HepG2 (cell line): ENCODE measurements at regions not wholly inside any gene's neighbourhood (a gene's known extent, or its start where the extent isn't known, plus 50 kb on each side); places are given as distances from the start of the nearest gene placed in this dataset.

Experiments used
- ATAC-seq: fragments of 200-7000 bp; cut with Tn5 transposase; 3 replicates; pipeline ENCODE4 v1.9.1; 2020; ENCODE audit warnings: mild to moderate bottlenecking, moderate library complexity
- BruUV-seq: library from RNA; stranded (reverse); fragments of 400-500 nt; replicated peaks from 2 replicates; lab custom pipeline; 2021; lab: Mats Ljungman, UMichigan
- CTCF ChIA-PET: fragments of 300-600 bp; formaldehyde crosslinking; extraction: SDS; loops from one replicate; lab custom pipeline; 2021; ENCODE audit warnings: low total read pairs, inconsistent platforms, low intra/inter-chr PET ratio; lab: Yijun Ruan, JAX
- POLR2A ChIA-PET: fragments of 350-600 bp; sonication (Branson Sonifier 250); formaldehyde crosslinking; loops from one replicate; lab custom pipeline; 2020; ENCODE audit warnings: antibody characterized with exemption, inconsistent platforms; lab: Yijun Ruan, JAX
- DNase-seq: peaks from one replicate; pipeline ENCODE4 v3.0.0-alpha.2; 2015; ENCODE audit warnings: low spot score
- FAIRE-seq: peaks from 3 replicates; lab custom pipeline; 2011; peaks lifted over from hg19 to GRCh38; lab: Jason Lieb, UNC
- H2AFZ ChIP-seq: one replicate; pipeline ENCODE4 v1.6.1; 2011; ENCODE audit warnings: low read length, inconsistent platforms
- H3K27ac ChIP-seq: fragments of 300-600 bp; 3 replicates; pipeline ENCODE4 v1.8.0; 2011; ENCODE audit warnings: mixed run types, mild to moderate bottlenecking, mixed read lengths, low read length, inconsistent platforms; ENCODE audit not compliant: insufficient read depth; ENCODE audit errors: extremely low read length
- H3K27me3 ChIP-seq, 2 experiments: fragments of 200-600 bp in 1 of 2; 2 replicates in 1 of 2; 3 replicates in 1 of 2; pipeline versions ENCODE4 v1.6.0 to v1.8.0; 2011; ENCODE audit warnings: low read length in 2 of 2, mild to moderate bottlenecking in 2 of 2, moderate library complexity in 2 of 2, inconsistent platforms in 1 of 2; ENCODE audit not compliant: insufficient read depth in 2 of 2, control insufficient read depth in 1 of 2
- H3K36me3 ChIP-seq, 2 experiments: fragments of 200-600 bp in 1 of 2; replicated peaks in 1 of 2; 2 replicates in 1 of 2; 3 replicates in 1 of 2; pipeline versions ENCODE4 v1.5.1 to v1.8.0; 2011; ENCODE audit warnings: low read length in 2 of 2, inconsistent platforms in 1 of 2; ENCODE audit not compliant: insufficient read depth in 2 of 2, control insufficient read depth in 1 of 2
- H3K4me1 ChIP-seq: 2 replicates; pipeline ENCODE4 v1.5.1; 2012; ENCODE audit warnings: low read length, inconsistent platforms; ENCODE audit not compliant: insufficient read depth
- H3K4me2 ChIP-seq: 2 replicates; pipeline ENCODE4 v1.6.0; 2011; ENCODE audit warnings: low read depth, low read length, inconsistent platforms
- H3K4me3 ChIP-seq, 3 experiments: fragments of 200-600 bp in 1 of 3; sonication (generic), shearing (Covaris generic) in 1 of 3; replicated peaks in 1 of 3; 2 replicates each; pipeline ENCODE4 v1.5.1; 2011 to 2016; ENCODE audit warnings: low read length in 3 of 3, inconsistent platforms in 2 of 3, low read depth in 2 of 3, mild to moderate bottlenecking in 2 of 3, control low read depth in 1 of 3, mixed read lengths in 1 of 3; ENCODE audit not compliant: insufficient read depth in 1 of 3
- H3K79me2 ChIP-seq: one replicate; pipeline ENCODE4 v1.6.1; 2011; ENCODE audit warnings: low read length, inconsistent platforms; ENCODE audit not compliant: insufficient read depth
- H3K9ac ChIP-seq: 2 replicates; pipeline ENCODE4 v1.6.0; 2011; ENCODE audit warnings: mild to moderate bottlenecking, low read depth, low read length, inconsistent platforms; ENCODE audit not compliant: insufficient read depth
- H3K9me3 ChIP-seq: 2 replicates; pipeline ENCODE4 v1.5.1; 2012; ENCODE audit warnings: mild to moderate bottlenecking, low read length
- H4K20me1 ChIP-seq: 2 replicates; pipeline ENCODE4 v1.6.0; 2011; ENCODE audit warnings: inconsistent platforms, mild to moderate bottlenecking, low read length, moderate library complexity; ENCODE audit not compliant: insufficient read depth
- ATM ChIP-seq: fragments of 450-650 bp; IDR thresholded peaks from 2 replicates; pipeline ENCODE4 v1.7.1; 2017; ENCODE audit warnings: mild to moderate bottlenecking, borderline replicate concordance
- CREB1 ChIP-seq, 2 experiments: fragments of 450-650 bp in 1 of 2; IDR thresholded peaks; 2 replicates each; pipeline ENCODE4 v1.6.1; 2016 to 2017; ENCODE audit warnings: control low read depth in 1 of 2, mild to moderate bottlenecking in 1 of 2, missing compliant biosample characterization in 1 of 2, missing genetic modification characterization in 1 of 2
- FOXO4 ChIP-seq: sonication (generic); formaldehyde crosslinking; conservative IDR thresholded peaks from 2 replicates; pipeline ENCODE4 v1.8.1; 2023; ENCODE audit warnings: missing genetic modification reagents
- KAT7 ChIP-seq: IDR thresholded peaks from 2 replicates; pipeline ENCODE4 v1.6.1; 2018; ENCODE audit warnings: borderline replicate concordance, missing compliant biosample characterization
- LBX2 ChIP-seq: sonication (generic); formaldehyde crosslinking; IDR thresholded peaks from 2 replicates; pipeline ENCODE4 v1.5.0; 2020; ENCODE audit warnings: missing genetic modification reagents, mild to moderate bottlenecking, borderline replicate concordance
- MAFK ChIP-seq, 2 experiments: IDR thresholded peaks in 1 of 2; conservative IDR thresholded peaks in 1 of 2; 2 replicates each; pipeline ENCODE4 v1.6.1; 2011; ENCODE audit warnings: improper control_type of control experiment in 2 of 2, low read length in 2 of 2
- PCBP2 ChIP-seq: fragments of 200-400 bp; formaldehyde crosslinking; optimal IDR thresholded peaks from 2 replicates; pipeline ENCODE3; 2018; ENCODE audit warnings: low read length, low read depth; ENCODE audit not compliant: poor library complexity, severe bottlenecking
- TSC22D2 ChIP-seq: sonication (generic); formaldehyde crosslinking; IDR thresholded peaks from 2 replicates; pipeline ENCODE4 v1.5.1; 2020; ENCODE audit warnings: missing genetic modification reagents, mild to moderate bottlenecking, borderline replicate concordance
- ZMAT5 ChIP-seq: sonication (generic); formaldehyde crosslinking; IDR thresholded peaks from 2 replicates; pipeline ENCODE4 v1.5.0; 2020; ENCODE audit warnings: mild to moderate bottlenecking, low read depth, missing genetic modification reagents, borderline replicate concordance
- ZNF335 ChIP-seq: sonication (generic); formaldehyde crosslinking; IDR thresholded peaks from 2 replicates; pipeline ENCODE4 v1.4.0; 2020; ENCODE audit warnings: missing genetic modification reagents
- ZNF674 ChIP-seq: sonication (generic); formaldehyde crosslinking; IDR thresholded peaks from 2 replicates; pipeline ENCODE4 v1.5.0; 2020; ENCODE audit warnings: low read depth, mild to moderate bottlenecking, missing genetic modification reagents
- WGBS: methylation state at CpG from one replicate; pipeline ENCODE4 v1.1.6; 2017; ENCODE audit warnings: low lambda C conversion rate; 5-methylcytosine and 5-hydroxymethylcytosine counted together
- in situ Hi-C: cut with HindIII; loops from 2 replicates; pipeline ENCODE4 v1.10.0; 2017; ENCODE audit warnings: low pct_unique_long_range_greater_than_20kb; ENCODE audit not compliant: extremely low pct_ligation_motif_present
- intact Hi-C: fragments of 100-400 bp; cut with micrococcal nuclease; formaldehyde crosslinking; loops from one replicate; pipeline ENCODE4 v1.10.0; 2022; ENCODE audit not compliant: unreplicated experiment

GRCh38 chr5:104177651-104178050 lies 615.1 kb upstream of the NUDT12 start:
- no TSS peak for BruUV-seq
- H3K4me2 ChIP-seq = no peak overlapping the region
- no peak for TF ChIP-seq ATM
- TF ChIP-seq LBX2 (CRISPR knock-in tag) = no peak
- peak in 1 of 2 experiments; percentile 31; a peak in 1 of 4 replicates for TF ChIP-seq MAFK (conservative IDR thresholded peaks at IDR 0.05 in 1 of 2, IDR thresholded peaks at IDR 0.05 in 1 of 2; ENCODE audit: low read length in 2 of 2)
- TF ChIP-seq ZMAT5 (CRISPR knock-in tag) = no peak
- no peak for FAIRE-seq
- no peaks in the 10 kb centered on the region for H4K20me1 ChIP-seq
- H3K36me3 ChIP-seq = no peaks in the 10 kb centered on the region
- no peak for ATAC-seq
- 46% methylated on average over 2 of the region's 2 CpGs for WGBS
- ChIA-PET CTCF (interaction anchor here (2.1 kb wide), 1 partner anchor 595 kb away, joined by 24 read pairs; no protein-coding TSS in a partner anchor), POLR2A (no interaction called here)
- DNase-seq = no peak
- no peaks in the 10 kb centered on the region; the same call in 1 of the 2 replicates for H3K4me1 ChIP-seq
- in situ Hi-C loops = loop anchor here (5.0 kb wide), 1 partner anchor 590 kb away; no protein-coding TSS in a partner anchor
- H3K4me3 ChIP-seq = no peak overlapping the region
- H3K27me3 ChIP-seq = no peaks in the 10 kb centered on the region
- no peaks in the 10 kb centered on the region for H3K79me2 ChIP-seq
- no peak overlapping the region for H3K9ac ChIP-seq
- no peaks in the 10 kb centered on the region for H3K9me3 ChIP-seq
- intact Hi-C loops = loop anchor here (2.0 to 5.0 kb wide), 2 partner anchors 235 to 945 kb away; no protein-coding TSS in a partner anchor
- H3K27ac ChIP-seq = no peak overlapping the region
- no peak overlapping the region for H2AFZ ChIP-seq

GRCh38 chr5:104172976-104173375 lies 610.4 kb upstream of the NUDT12 start:
- BruUV-seq = no TSS peak
- in situ Hi-C loops = no loop called here
- ChIA-PET CTCF (no interaction called here), POLR2A (no interaction called here)
- Histone ChIP-seq H3K9me3 (no peaks in the 10 kb centered on the region), H3K4me3 (no peak overlapping the region), H3K27me3 (no peaks in the 10 kb centered on the region), H4K20me1 (no peaks in the 10 kb centered on the region), H3K4me1 (no peaks in the 10 kb centered on the region), H3K9ac (no peak overlapping the region), H3K36me3 (no peaks in the 10 kb centered on the region), H3K4me2 (no peak overlapping the region), H2AFZ (no peak overlapping the region), H3K27ac (no peak overlapping the region), H3K79me2 (no peaks in the 10 kb centered on the region)
- FAIRE-seq = no peak
- TF ChIP-seq PCBP2 (no peak), CREB1 (IDR thresholded peaks at IDR 0.05) (no peak), CREB1 (CRISPR knock-in tag; IDR thresholded peaks at IDR 0.05) (no peak), FOXO4 (CRISPR knock-in tag) (no peak), TSC22D2 (CRISPR knock-in tag) (no peak), ZNF674 (CRISPR knock-in tag) (no peak), KAT7 (CRISPR knock-in tag) (no peak), ZNF335 (CRISPR knock-in tag) (no peak)
- intact Hi-C loops = no loop called here
- no peak for ATAC-seq
- DNase-seq = no peak
- WGBS = 53% methylated on average over 5 of the region's 5 CpGs
